GM12873 (cell line): ENCODE measurements at regions not wholly inside any gene's neighbourhood (a gene's known extent, or its start where the extent isn't known, plus 50 kb on each side); places are given as distances from the start of the nearest gene placed in this dataset.

ENCODE experiments used
- TF ChIP-seq, protein P1 (sequence below): IDR thresholded peaks from 2 replicates; pipeline ENCODE4 v1.5.1; 2012; ENCODE audit warnings: low read depth, mild to moderate bottlenecking, moderate library complexity, low read length, control low read depth; ENCODE audit not compliant: insufficient read depth; ENCODE audit errors: missing control alignments

DNA sequence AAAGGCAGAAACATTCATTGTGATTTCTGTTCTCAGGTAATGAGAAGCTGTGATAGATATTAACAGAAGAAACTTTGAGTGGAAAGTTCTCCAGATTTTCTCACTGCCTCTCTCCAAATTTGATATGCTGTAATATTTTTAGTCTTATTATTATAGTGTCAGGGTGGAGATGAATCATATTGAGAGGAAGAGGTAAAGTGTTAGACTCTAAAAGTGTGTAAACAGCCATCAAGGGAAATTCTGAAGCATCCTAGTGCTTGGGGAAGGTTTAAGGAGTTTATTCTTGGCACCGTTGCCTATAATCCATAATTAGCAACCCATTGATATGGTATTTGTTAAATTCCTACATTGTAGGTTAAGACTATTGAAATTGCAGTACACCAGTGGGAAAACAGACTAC is 104.7 kb upstream of the NABP1 start:
- TF ChIP-seq, protein P1, sequence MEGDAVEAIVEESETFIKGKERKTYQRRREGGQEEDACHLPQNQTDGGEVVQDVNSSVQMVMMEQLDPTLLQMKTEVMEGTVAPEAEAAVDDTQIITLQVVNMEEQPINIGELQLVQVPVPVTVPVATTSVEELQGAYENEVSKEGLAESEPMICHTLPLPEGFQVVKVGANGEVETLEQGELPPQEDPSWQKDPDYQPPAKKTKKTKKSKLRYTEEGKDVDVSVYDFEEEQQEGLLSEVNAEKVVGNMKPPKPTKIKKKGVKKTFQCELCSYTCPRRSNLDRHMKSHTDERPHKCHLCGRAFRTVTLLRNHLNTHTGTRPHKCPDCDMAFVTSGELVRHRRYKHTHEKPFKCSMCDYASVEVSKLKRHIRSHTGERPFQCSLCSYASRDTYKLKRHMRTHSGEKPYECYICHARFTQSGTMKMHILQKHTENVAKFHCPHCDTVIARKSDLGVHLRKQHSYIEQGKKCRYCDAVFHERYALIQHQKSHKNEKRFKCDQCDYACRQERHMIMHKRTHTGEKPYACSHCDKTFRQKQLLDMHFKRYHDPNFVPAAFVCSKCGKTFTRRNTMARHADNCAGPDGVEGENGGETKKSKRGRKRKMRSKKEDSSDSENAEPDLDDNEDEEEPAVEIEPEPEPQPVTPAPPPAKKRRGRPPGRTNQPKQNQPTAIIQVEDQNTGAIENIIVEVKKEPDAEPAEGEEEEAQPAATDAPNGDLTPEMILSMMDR: no peak

DNA sequence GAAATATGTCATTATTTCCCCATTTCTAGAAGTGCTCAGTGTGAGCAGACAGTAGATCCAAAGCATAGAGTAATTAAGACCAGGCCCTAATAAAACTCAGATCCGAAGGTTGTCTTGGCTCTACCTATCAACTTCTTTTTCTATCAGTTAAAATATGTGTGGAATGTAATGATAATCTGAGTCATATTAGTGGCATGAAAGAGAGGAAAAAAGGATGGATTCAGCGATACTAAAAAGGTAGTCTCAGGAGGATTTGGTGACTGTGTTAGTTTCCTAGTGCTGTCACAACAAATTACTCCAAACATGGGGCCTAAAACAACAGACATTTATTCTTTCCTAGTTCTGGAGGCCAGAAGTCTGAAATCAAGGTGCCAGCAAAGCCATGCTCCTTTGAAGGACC is 103.7 kb upstream of the NABP1 start:
- TF ChIP-seq, protein P1: no peak

DNA sequence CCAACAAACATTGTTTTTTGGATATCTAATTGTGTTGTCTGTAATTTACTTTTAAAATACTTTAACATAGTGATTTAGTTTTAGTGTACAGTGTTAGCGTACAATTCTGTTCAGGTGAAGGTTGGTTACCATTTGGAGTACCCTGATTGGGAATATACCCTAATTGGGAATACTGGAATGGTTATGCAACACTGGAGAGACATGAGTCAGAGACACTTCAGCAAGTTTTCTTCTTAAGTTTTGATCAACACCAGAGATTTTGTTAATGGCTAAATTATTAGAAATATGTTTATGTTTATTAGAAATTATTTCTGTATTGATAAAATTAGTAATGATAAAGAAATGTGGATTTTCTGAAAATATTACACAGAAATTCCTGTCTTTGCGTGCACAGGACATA is 100.3 kb upstream of the NABP1 start:
- TF ChIP-seq, protein P1: no peak

DNA sequence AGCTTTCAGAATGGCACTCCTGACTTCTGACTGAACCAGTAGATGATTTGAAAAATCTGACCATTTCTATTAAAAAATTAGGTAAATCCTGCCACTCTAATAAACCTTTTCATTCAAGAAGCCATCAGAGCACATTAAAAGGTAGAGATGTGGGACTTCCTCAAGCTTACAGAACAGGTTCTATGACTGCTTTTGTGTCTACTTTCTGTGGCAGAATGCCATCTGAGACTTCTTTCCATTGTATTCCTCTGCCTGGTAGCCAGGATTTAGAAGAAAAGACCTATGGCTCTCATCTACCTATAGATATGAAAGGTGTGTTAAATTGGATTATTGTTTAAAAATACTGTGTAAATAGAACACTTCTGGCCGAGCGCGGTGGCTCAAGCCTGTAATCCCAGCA is 99.9 kb upstream of the NABP1 start:
- TF ChIP-seq, protein P1: no peak

DNA sequence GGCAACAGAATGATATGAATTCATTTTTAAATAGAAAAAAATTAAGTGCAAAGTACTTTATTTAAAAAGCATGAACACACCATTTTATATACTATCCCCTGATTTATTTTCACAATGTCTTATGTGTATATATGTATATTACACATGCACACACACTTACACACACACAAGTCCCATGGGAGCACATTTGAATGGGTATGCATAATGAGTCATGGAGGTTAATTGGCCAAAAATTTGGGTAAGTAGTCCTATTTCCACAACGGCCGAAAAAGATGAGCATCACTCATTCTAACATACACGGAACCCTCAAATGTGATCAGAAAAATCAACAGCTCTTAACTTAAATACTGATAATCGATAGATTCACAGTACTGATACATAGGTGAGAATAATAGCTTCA is 97.4 kb upstream of the NABP1 start:
- TF ChIP-seq, protein P1: no peak

DNA sequence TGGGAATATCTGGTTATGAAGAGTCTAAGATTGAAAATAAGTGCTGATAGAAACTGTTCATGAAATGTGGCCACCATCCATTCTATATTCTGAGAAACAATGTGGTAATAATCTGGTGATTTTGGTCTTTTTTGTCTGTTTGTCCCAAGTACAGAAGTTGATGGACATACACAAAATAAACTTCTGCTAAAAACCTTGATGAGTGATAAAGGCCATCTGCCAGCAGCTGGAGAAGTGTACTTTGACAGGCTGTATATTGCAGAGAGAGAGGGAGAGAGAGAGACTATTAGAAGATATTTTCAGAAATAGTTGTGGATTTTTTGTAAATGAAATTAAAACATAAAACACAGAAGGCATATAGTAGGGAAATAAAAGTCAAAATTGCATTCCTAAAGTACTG is 96.9 kb upstream of the NABP1 start:
- TF ChIP-seq, protein P1: no peak

DNA sequence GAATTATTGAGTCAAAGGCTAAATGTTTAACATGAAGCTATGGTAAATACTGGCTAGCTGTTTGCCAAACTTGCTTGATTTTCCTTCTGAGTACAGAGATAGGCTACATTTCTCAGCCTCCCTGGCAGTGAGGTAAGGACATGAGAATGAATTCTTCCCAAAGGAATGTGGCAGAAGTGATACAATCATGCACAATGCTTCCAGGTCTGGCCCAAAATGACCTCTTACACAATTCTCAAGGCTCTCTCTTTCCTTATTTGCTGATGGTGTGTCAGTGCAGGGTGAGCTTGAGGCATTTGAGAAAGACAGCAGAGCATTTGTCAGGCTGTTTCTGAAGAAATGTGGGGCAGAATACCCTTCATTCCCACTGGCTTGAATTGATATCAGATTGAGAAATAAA is 95.6 kb upstream of the NABP1 start:
- TF ChIP-seq, protein P1: no peak
